ENCODE measurements at regions not wholly inside any gene's neighbourhood (a gene's known extent, or its start where the extent isn't known, plus 50 kb on each side); places are given as distances from the start of the nearest gene placed in this dataset.

- H3K36me3 ChIP-seq (ENCODE audit: insufficient read depth, low read length), result no peaks in the 10 kb centered on the region
- H3K4me3 ChIP-seq (ENCODE audit: low read length), result no peak overlapping the region
- H3K27ac ChIP-seq (ENCODE audit: low read depth, low read length), result no peak overlapping the region
- H3K9ac ChIP-seq (ENCODE audit: low read depth, low read length), result no peak overlapping the region
- H3K27me3 ChIP-seq (ENCODE audit: insufficient read depth, low read length), result no peaks in the 10 kb centered on the region
- WGBS, result no CpG with 5 or more reads among the region's 2 CpGs
- no peaks in the 10 kb centered on the region for H3K4me1 ChIP-seq (ENCODE audit: insufficient read depth, low read length)
- no peaks in the 10 kb centered on the region for H3K9me3 ChIP-seq (ENCODE audit: insufficient read depth, low read depth, low read length)
Observed at GRCh38 chr21:27803571-27803970, 836.7 kb upstream of the ADAMTS5 start.

GRCh38 chr21:27802816-27803475 is 836.1 kb upstream of the ADAMTS5 start:
- H3K4me3 ChIP-seq (ENCODE audit: low read length), result no peak overlapping the region
- no peak overlapping the region for H3K9ac ChIP-seq (ENCODE audit: low read depth, low read length)
- no peaks in the 10 kb centered on the region for H3K36me3 ChIP-seq (ENCODE audit: insufficient read depth, low read length)
- 59% methylated on average over 7 of the region's 7 CpGs for WGBS
- no peaks in the 10 kb centered on the region for H3K27me3 ChIP-seq (ENCODE audit: insufficient read depth, low read length)
- H3K9me3 ChIP-seq (ENCODE audit: insufficient read depth, low read depth, low read length), result no peaks in the 10 kb centered on the region
- H3K27ac ChIP-seq (ENCODE audit: low read depth, low read length), result no peak overlapping the region
- H3K4me1 ChIP-seq (ENCODE audit: insufficient read depth, low read length), result no peaks in the 10 kb centered on the region

- H3K36me3 ChIP-seq (ENCODE audit: insufficient read depth, low read length), result no peaks in the 10 kb centered on the region
- H3K4me3 ChIP-seq (ENCODE audit: low read length), result no peak overlapping the region
- 96% methylated on average over 8 of the region's 8 CpGs for WGBS
- peaks cover 15% of the 10 kb centered on the region for H3K4me1 ChIP-seq (ENCODE audit: insufficient read depth, low read length)
- H3K9me3 ChIP-seq (ENCODE audit: insufficient read depth, low read depth, low read length), result no peaks in the 10 kb centered on the region
- H3K27ac ChIP-seq (ENCODE audit: low read depth, low read length), result no peak overlapping the region
- H3K9ac ChIP-seq (ENCODE audit: low read depth, low read length), result no peak overlapping the region
- no peaks in the 10 kb centered on the region for H3K27me3 ChIP-seq (ENCODE audit: insufficient read depth, low read length)
Observed at GRCh38 chr21:27799861-27800260, 833.0 kb upstream of the ADAMTS5 start.

- Histone ChIP-seq H3K9ac (ENCODE audit: low read depth, low read length) (no peak overlapping the region), H3K4me3 (ENCODE audit: low read length) (no peak overlapping the region), H3K4me1 (ENCODE audit: insufficient read depth, low read length) (peaks cover 15% of the 10 kb centered on the region), H3K9me3 (ENCODE audit: insufficient read depth, low read depth, low read length) (no peaks in the 10 kb centered on the region), H3K27me3 (ENCODE audit: insufficient read depth, low read length) (no peaks in the 10 kb centered on the region), H3K36me3 (ENCODE audit: insufficient read depth, low read length) (no peaks in the 10 kb centered on the region), H3K27ac (ENCODE audit: low read depth, low read length) (no peak overlapping the region)
- WGBS, result 37% methylated on average over 2 of the region's 2 CpGs
Observed at GRCh38 chr21:27796106-27796505, 829.2 kb upstream of the ADAMTS5 start.

- Histone ChIP-seq H3K27ac (ENCODE audit: low read depth, low read length) (peak overlapping the region; percentile 7; the same call in 1 of the 2 replicates), H3K36me3 (ENCODE audit: insufficient read depth, low read length) (no peaks in the 10 kb centered on the region), H3K4me3 (ENCODE audit: low read length) (no peak overlapping the region), H3K4me1 (ENCODE audit: insufficient read depth, low read length) (peaks cover 15% of the 10 kb centered on the region), H3K9me3 (ENCODE audit: insufficient read depth, low read depth, low read length) (no peaks in the 10 kb centered on the region), H3K9ac (ENCODE audit: low read depth, low read length) (peak overlapping the region; percentile 38; the same call in 1 of the 2 replicates), H3K27me3 (ENCODE audit: insufficient read depth, low read length) (no peaks in the 10 kb centered on the region)
- 90% methylated on average over 2 of the region's 2 CpGs for WGBS
Observed at GRCh38 chr21:27795418-27795817, 828.5 kb upstream of the ADAMTS5 start.

GRCh38 chr21:27793901-27794300 is 827.0 kb upstream of the ADAMTS5 start:
- H3K9me3 ChIP-seq (ENCODE audit: insufficient read depth, low read depth, low read length), result no peaks in the 10 kb centered on the region
- H3K4me3 ChIP-seq (ENCODE audit: low read length), result no peak overlapping the region
- 13% methylated on average over 1 of the region's 1 CpG for WGBS
- H3K36me3 ChIP-seq (ENCODE audit: insufficient read depth, low read length), result no peaks in the 10 kb centered on the region
- peaks cover 15% of the 10 kb centered on the region for H3K4me1 ChIP-seq (ENCODE audit: insufficient read depth, low read length)
- H3K9ac ChIP-seq (ENCODE audit: low read depth, low read length), result no peak overlapping the region
- no peak overlapping the region for H3K27ac ChIP-seq (ENCODE audit: low read depth, low read length)
- no peaks in the 10 kb centered on the region for H3K27me3 ChIP-seq (ENCODE audit: insufficient read depth, low read length)

- Histone ChIP-seq H3K4me1 (ENCODE audit: insufficient read depth, low read length) (no peaks in the 10 kb centered on the region), H3K27me3 (ENCODE audit: insufficient read depth, low read length) (no peaks in the 10 kb centered on the region), H3K4me3 (ENCODE audit: low read length) (no peak overlapping the region), H3K9me3 (ENCODE audit: insufficient read depth, low read depth, low read length) (0 out of 2 replicates have a peak, but pooled peaks cover 5% of the 10 kb centered on the region), H3K27ac (ENCODE audit: low read depth, low read length) (no peak overlapping the region), H3K9ac (ENCODE audit: low read depth, low read length) (no peak overlapping the region), H3K36me3 (ENCODE audit: insufficient read depth, low read length) (no peaks in the 10 kb centered on the region)
Observed at GRCh38 chr21:27787046-27787445, 820.2 kb upstream of the ADAMTS5 start.

- H3K9me3 ChIP-seq (ENCODE audit: insufficient read depth, low read depth, low read length), result 0 out of 2 replicates have a peak, but pooled peaks cover 5% of the 10 kb centered on the region
- H3K27ac ChIP-seq (ENCODE audit: low read depth, low read length), result no peak overlapping the region
- no peak overlapping the region for H3K4me3 ChIP-seq (ENCODE audit: low read length)
- H3K9ac ChIP-seq (ENCODE audit: low read depth, low read length), result no peak overlapping the region
- 100% methylated on average over 2 of the region's 2 CpGs for WGBS
- no peaks in the 10 kb centered on the region for H3K4me1 ChIP-seq (ENCODE audit: insufficient read depth, low read length)
- H3K36me3 ChIP-seq (ENCODE audit: insufficient read depth, low read length), result no peaks in the 10 kb centered on the region
- H3K27me3 ChIP-seq (ENCODE audit: insufficient read depth, low read length), result no peaks in the 10 kb centered on the region
Observed at GRCh38 chr21:27779606-27780005, 812.7 kb upstream of the ADAMTS5 start.

GRCh38 chr21:27776925-27777553 is 810.2 kb upstream of the ADAMTS5 start:
- Histone ChIP-seq H3K27me3 (ENCODE audit: insufficient read depth, low read length) (no peaks in the 10 kb centered on the region), H3K4me1 (ENCODE audit: insufficient read depth, low read length) (no peaks in the 10 kb centered on the region), H3K4me3 (ENCODE audit: low read length) (no peak overlapping the region), H3K9ac (ENCODE audit: low read depth, low read length) (no peak overlapping the region), H3K36me3 (ENCODE audit: insufficient read depth, low read length) (no peaks in the 10 kb centered on the region), H3K9me3 (ENCODE audit: insufficient read depth, low read depth, low read length) (no peaks in the 10 kb centered on the region), H3K27ac (ENCODE audit: low read depth, low read length) (no peak overlapping the region)
- WGBS, result 92% methylated on average over 9 of the region's 9 CpGs

GRCh38 chr21:27772816-27773215 is 805.9 kb upstream of the ADAMTS5 start:
- H3K4me3 ChIP-seq (ENCODE audit: low read length), result no peak overlapping the region
- no peak overlapping the region for H3K9ac ChIP-seq (ENCODE audit: low read depth, low read length)
- H3K4me1 ChIP-seq (ENCODE audit: insufficient read depth, low read length), result no peaks in the 10 kb centered on the region
- no peak overlapping the region for H3K27ac ChIP-seq (ENCODE audit: low read depth, low read length)
- H3K36me3 ChIP-seq (ENCODE audit: insufficient read depth, low read length), result no peaks in the 10 kb centered on the region
- no peaks in the 10 kb centered on the region for H3K27me3 ChIP-seq (ENCODE audit: insufficient read depth, low read length)
- no peaks in the 10 kb centered on the region for H3K9me3 ChIP-seq (ENCODE audit: insufficient read depth, low read depth, low read length)

GRCh38 chr21:27771938-27772483 is 805.1 kb upstream of the ADAMTS5 start:
- Histone ChIP-seq H3K36me3 (ENCODE audit: insufficient read depth, low read length) (no peaks in the 10 kb centered on the region), H3K9ac (ENCODE audit: low read depth, low read length) (no peak overlapping the region), H3K27me3 (ENCODE audit: insufficient read depth, low read length) (no peaks in the 10 kb centered on the region), H3K4me3 (ENCODE audit: low read length) (no peak overlapping the region), H3K4me1 (ENCODE audit: insufficient read depth, low read length) (no peaks in the 10 kb centered on the region), H3K9me3 (ENCODE audit: insufficient read depth, low read depth, low read length) (no peaks in the 10 kb centered on the region), H3K27ac (ENCODE audit: low read depth, low read length) (no peak overlapping the region)
- 99% methylated on average over 5 of the region's 5 CpGs for WGBS
